Neural cell (in vitro differentiated cells): ENCODE measurements at regions not wholly inside any gene's neighbourhood (a gene's known extent, or its start where the extent isn't known, plus 50 kb on each side); places are given as distances from the start of the nearest gene placed in this dataset.

Source experiments
- H2AFZ ChIP-seq: fragments of 200-600, 300-800 bp; sonication (generic), shearing (Covaris generic); 2 replicates; pipeline ENCODE4 v1.6.0; 2014; ENCODE audit warnings: low read depth, mild to moderate bottlenecking, antibody characterized with exemption, low read length, moderate library complexity
- H3F3A ChIP-seq: fragments of 200-600 bp; shearing (Covaris generic); 2 replicates; pipeline ENCODE4 v1.6.1; 2016; ENCODE audit warnings: mild to moderate bottlenecking, moderate library complexity, mixed read lengths, antibody characterized with exemption, low read length; ENCODE audit not compliant: insufficient read depth, poor library complexity, severe bottlenecking
- H3K27ac ChIP-seq: fragments of 200-600, 300-800 bp; sonication (generic), shearing (Covaris generic); 2 replicates; pipeline ENCODE4 v1.5.1; 2014; ENCODE audit warnings: mild to moderate bottlenecking, low read length, moderate library complexity
- H3K27me3 ChIP-seq: fragments of 300-800, 200-600 bp; sonication (generic), shearing (Covaris generic); 2 replicates; pipeline ENCODE4 v1.6.0; 2014; ENCODE audit warnings: mild to moderate bottlenecking, low read depth, low read length, moderate library complexity; ENCODE audit not compliant: insufficient read depth
- H3K36me3 ChIP-seq: fragments of 300-800, 200-600 bp; sonication (generic), shearing (Covaris generic); 2 replicates; pipeline ENCODE4 v1.5.1; 2014; ENCODE audit warnings: mild to moderate bottlenecking, antibody characterized with exemption, low read length, moderate library complexity; ENCODE audit not compliant: insufficient read depth
- H3K4me2 ChIP-seq: fragments of 300-800, 200-600 bp; sonication (generic), shearing (Covaris generic); 2 replicates; pipeline ENCODE4 v1.6.0; 2014; ENCODE audit warnings: mild to moderate bottlenecking, low read length
- H3K4me3 ChIP-seq: fragments of 300-800, 200-600 bp; sonication (generic), shearing (Covaris generic); 2 replicates; pipeline ENCODE4 v1.5.1; 2014; ENCODE audit warnings: mild to moderate bottlenecking, low read length, moderate library complexity
- H3K79me2 ChIP-seq: fragments of 200-600 bp; shearing (Covaris generic); replicated peaks from 2 replicates; pipeline ENCODE4 v1.6.0; 2014; ENCODE audit warnings: mild to moderate bottlenecking, low read length, moderate library complexity; ENCODE audit not compliant: insufficient read depth
- H3K9ac ChIP-seq: fragments of 300-800, 200-600 bp; sonication (generic), shearing (Covaris generic); 2 replicates; pipeline ENCODE4 v1.6.1; 2016; ENCODE audit warnings: mild to moderate bottlenecking, low read length, mixed read lengths
- H3K9me2 ChIP-seq: fragments of 200-600 bp; shearing (Covaris generic); 2 replicates; pipeline ENCODE4 v1.6.1; 2016; ENCODE audit warnings: mild to moderate bottlenecking, low read length, mixed read lengths; ENCODE audit not compliant: insufficient read depth
- H3K9me3 ChIP-seq: fragments of 200-600, 300-800 bp; sonication (generic), shearing (Covaris generic); 2 replicates; pipeline ENCODE4 v1.6.1; 2016; ENCODE audit warnings: mild to moderate bottlenecking, mixed run types, low read length, moderate library complexity, mixed read lengths
- H4K20me1 ChIP-seq: fragments of 200-600 bp; shearing (Covaris generic); 2 replicates; pipeline ENCODE4 v1.6.1; 2016; ENCODE audit warnings: mild to moderate bottlenecking, mixed run types; ENCODE audit not compliant: insufficient read depth
- EP300 ChIP-seq: fragments of 450-650 bp; conservative IDR thresholded peaks from 2 replicates; pipeline ENCODE4 v1.6.1; 2014; ENCODE audit warnings: antibody characterized with exemption, mild to moderate bottlenecking, moderate library complexity; ENCODE audit not compliant: poor library complexity, severe bottlenecking
- EZH2 ChIP-seq: fragments of 200-600, 300-800 bp; shearing (Covaris generic), sonication (generic); IDR thresholded peaks from 2 replicates; pipeline ENCODE4 v1.6.1; 2014; ENCODE audit warnings: antibody characterized with exemption, low read length, borderline replicate concordance, mild to moderate bottlenecking; ENCODE audit not compliant: insufficient read depth, poor library complexity, severe bottlenecking
- MXI1 ChIP-seq: fragments of 450-650 bp; conservative IDR thresholded peaks from 2 replicates; pipeline ENCODE4 v1.6.1; 2014; ENCODE audit warnings: antibody characterized with exemption, mild to moderate bottlenecking; ENCODE audit not compliant: poor library complexity, severe bottlenecking
- POLR2AphosphoS5 ChIP-seq: IDR thresholded peaks from 2 replicates; pipeline ENCODE4 v1.6.1; 2012
- RAD21 ChIP-seq: fragments of 450-650 bp; conservative IDR thresholded peaks from 2 replicates; pipeline ENCODE4 v1.6.1; 2014; ENCODE audit warnings: antibody characterized with exemption, mild to moderate bottlenecking, moderate library complexity
- REST ChIP-seq: IDR thresholded peaks from 2 replicates; pipeline ENCODE4 v1.6.1; 2012; ENCODE audit warnings: borderline replicate concordance
- SMC3 ChIP-seq: fragments of 450-650 bp; conservative IDR thresholded peaks from 2 replicates; pipeline ENCODE4 v1.6.1; 2014; ENCODE audit warnings: antibody characterized with exemption, mild to moderate bottlenecking, moderate library complexity; ENCODE audit not compliant: poor library complexity
- TAF1 ChIP-seq: IDR thresholded peaks from 2 replicates; pipeline ENCODE4 v1.6.1; 2012; ENCODE audit warnings: low read depth
- TF ChIP-seq, protein P1 (sequence below): fragments of 450-650 bp; IDR thresholded peaks from 2 replicates; pipeline ENCODE4 v1.5.1; 2014; ENCODE audit warnings: antibody characterized with exemption, mild to moderate bottlenecking, moderate library complexity; ENCODE audit not compliant: poor library complexity, severe bottlenecking

DNA sequence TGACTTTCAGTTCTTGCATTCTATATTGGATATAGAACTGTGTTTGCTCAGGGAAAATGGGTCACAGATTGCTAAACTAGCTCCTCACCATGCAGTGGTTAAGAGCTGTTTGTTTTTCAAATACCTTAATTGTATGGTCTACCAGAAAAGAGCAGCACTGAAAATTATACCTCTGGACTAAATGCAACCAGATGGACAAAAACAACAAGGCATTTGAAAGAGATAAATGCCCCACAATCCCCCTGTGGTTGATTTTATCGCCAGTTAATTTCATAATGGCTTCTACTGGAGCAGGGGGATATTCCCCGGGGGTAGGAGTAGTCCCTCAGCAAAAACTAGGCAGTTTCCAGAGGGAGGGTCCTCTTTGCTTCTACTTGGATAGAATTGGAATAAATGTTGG lies 267.9 kb upstream of the TNP1 start:
- Histone ChIP-seq H2AFZ (no peak overlapping the region), H3K9me2 (no peaks in the 10 kb centered on the region), H3K4me3 (no peak overlapping the region)

DNA sequence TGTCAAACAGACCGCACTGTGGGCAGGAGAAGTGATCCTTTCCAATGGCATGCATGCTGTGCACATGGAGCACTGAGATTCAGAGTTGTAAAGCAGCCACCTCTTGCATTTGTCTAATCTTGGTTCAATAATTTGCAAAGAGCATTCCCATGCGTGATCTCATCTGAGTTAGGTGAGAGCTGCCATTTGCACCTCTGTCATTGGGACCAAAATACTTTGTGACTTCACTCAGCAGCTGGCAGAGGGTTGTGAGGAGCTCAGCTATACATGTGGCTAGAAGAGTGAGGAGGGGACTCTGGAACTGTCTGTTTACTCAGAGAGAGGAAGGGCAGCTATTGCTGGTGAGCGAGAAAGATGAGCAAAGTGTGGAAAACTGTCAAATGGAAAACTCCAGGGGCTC lies 265.1 kb upstream of the TNP1 start:
- no peaks in the 10 kb centered on the region for H4K20me1 ChIP-seq
- H3K4me2 ChIP-seq, result no peak overlapping the region
- H3K79me2 ChIP-seq, result no peaks in the 10 kb centered on the region

More for the DNA sequence above, 267.9 kb upstream of the TNP1 start:
- no peak overlapping the region for H3K27ac ChIP-seq
- H4K20me1 ChIP-seq, result no peaks in the 10 kb centered on the region
- TF ChIP-seq SMC3 (no peak), REST (no peak), POLR2AphosphoS5 (no peak), EZH2 (no peak)
- no peaks in the 10 kb centered on the region for H3K36me3 ChIP-seq
- no peaks in the 10 kb centered on the region for H3K27me3 ChIP-seq
- no peak overlapping the region for H3K4me2 ChIP-seq
- no peaks in the 10 kb centered on the region for H3K79me2 ChIP-seq
- H3K9me3 ChIP-seq, result no peaks in the 10 kb centered on the region
- no peaks in the 10 kb centered on the region for H3F3A ChIP-seq
- H3K9ac ChIP-seq, result no peak overlapping the region

More for the DNA sequence above, 265.1 kb upstream of the TNP1 start:
- no peak overlapping the region for H3K4me3 ChIP-seq
- no peaks in the 10 kb centered on the region for H3K36me3 ChIP-seq
- no peak overlapping the region for H2AFZ ChIP-seq
- H3K9ac ChIP-seq, result no peak overlapping the region
- no peak overlapping the region for H3K27ac ChIP-seq
- no peaks in the 10 kb centered on the region for H3K9me2 ChIP-seq
- H3K9me3 ChIP-seq, result no peaks in the 10 kb centered on the region
- H3K27me3 ChIP-seq, result no peaks in the 10 kb centered on the region
- TF ChIP-seq TAF1 (no peak), SMC3 (no peak), RAD21 (no peak), EP300 (no peak), POLR2AphosphoS5 (no peak), EZH2 (no peak), REST (no peak), MXI1 (no peak)
- TF ChIP-seq, protein P1, sequence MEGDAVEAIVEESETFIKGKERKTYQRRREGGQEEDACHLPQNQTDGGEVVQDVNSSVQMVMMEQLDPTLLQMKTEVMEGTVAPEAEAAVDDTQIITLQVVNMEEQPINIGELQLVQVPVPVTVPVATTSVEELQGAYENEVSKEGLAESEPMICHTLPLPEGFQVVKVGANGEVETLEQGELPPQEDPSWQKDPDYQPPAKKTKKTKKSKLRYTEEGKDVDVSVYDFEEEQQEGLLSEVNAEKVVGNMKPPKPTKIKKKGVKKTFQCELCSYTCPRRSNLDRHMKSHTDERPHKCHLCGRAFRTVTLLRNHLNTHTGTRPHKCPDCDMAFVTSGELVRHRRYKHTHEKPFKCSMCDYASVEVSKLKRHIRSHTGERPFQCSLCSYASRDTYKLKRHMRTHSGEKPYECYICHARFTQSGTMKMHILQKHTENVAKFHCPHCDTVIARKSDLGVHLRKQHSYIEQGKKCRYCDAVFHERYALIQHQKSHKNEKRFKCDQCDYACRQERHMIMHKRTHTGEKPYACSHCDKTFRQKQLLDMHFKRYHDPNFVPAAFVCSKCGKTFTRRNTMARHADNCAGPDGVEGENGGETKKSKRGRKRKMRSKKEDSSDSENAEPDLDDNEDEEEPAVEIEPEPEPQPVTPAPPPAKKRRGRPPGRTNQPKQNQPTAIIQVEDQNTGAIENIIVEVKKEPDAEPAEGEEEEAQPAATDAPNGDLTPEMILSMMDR, result no peak
- H3F3A ChIP-seq, result no peaks in the 10 kb centered on the region
